Heart left ventricle (tissue), 16 donors: ENCODE measurements at regions not wholly inside any gene's neighbourhood (a gene's known extent, or its start where the extent isn't known, plus 50 kb on each side); places are given as distances from the start of the nearest gene placed in this dataset.

Experiments
- ATAC-seq, 4 donors: fragments of 200-7000 bp; cut with Tn5 transposase; one replicate each; pipeline ENCODE4 v1.9.1; 2020 to 2022; ENCODE audit warnings: moderate library complexity in 4 of 4, mild to moderate bottlenecking in 3 of 4, moderate number of reproducible peaks in 1 of 4
- DNase-seq, 5 donors: peaks; one replicate each; pipeline ENCODE4 v3.0.0-alpha.2; 2020
- H3K27ac ChIP-seq, 12 donors: fragments of 200-600 bp; sonication (generic) in 4 of 12; one replicate each; pipeline versions ENCODE4 v1.5.0 to v1.8.0; 2016 to 2022; ENCODE audit warnings: mild to moderate bottlenecking in 2 of 12
- H3K27me3 ChIP-seq, 9 donors: fragments of 200-600 bp; sonication (generic) in 2 of 9; one replicate each; pipeline versions ENCODE4 v1.5.1 to v1.8.0; 2016 to 2022; ENCODE audit warnings: mild to moderate bottlenecking in 3 of 9
- H3K36me3 ChIP-seq, 9 donors: fragments of 200-600 bp; sonication (generic) in 2 of 9; one replicate each; pipeline versions ENCODE4 v1.5.0 to v1.8.0; 2018 to 2022; ENCODE audit warnings: mild to moderate bottlenecking in 2 of 9
- H3K4me1 ChIP-seq, 12 donors: fragments of 200-600 bp; sonication (generic) in 4 of 12; one replicate each; pipeline versions ENCODE4 v1.5.0 to v1.8.0; 2016 to 2022; ENCODE audit warnings: mild to moderate bottlenecking in 3 of 12
- H3K4me3 ChIP-seq, 12 donors: fragments of 200-600 bp; sonication (generic) in 4 of 12; one replicate each; pipeline versions ENCODE4 v1.5.0 to v1.8.0; 2017 to 2022; ENCODE audit warnings: mild to moderate bottlenecking in 9 of 12, moderate library complexity in 4 of 12
- H3K9me3 ChIP-seq, 12 donors: fragments of 200-600 bp; sonication (generic) in 4 of 12; one replicate each; pipeline versions ENCODE4 v1.5.0 to v1.8.0; 2016 to 2022; ENCODE audit warnings: mild to moderate bottlenecking in 1 of 12
- CTCF ChIP-seq, 12 donors: fragments of 200-600 bp; sonication (generic) in 4 of 12; IDR thresholded peaks; one replicate each; pipeline versions ENCODE4 v1.5.0 to v1.8.0; 2018 to 2022; ENCODE audit warnings: antibody characterized with exemption in 12 of 12, mild to moderate bottlenecking in 5 of 12
- POLR2A ChIP-seq, 2 donors: fragments of 450-650 bp; IDR thresholded peaks; one replicate each; pipeline ENCODE4 v1.6.1; 2017; ENCODE audit warnings: antibody characterized with exemption in 2 of 2, mild to moderate bottlenecking in 2 of 2, moderate library complexity in 2 of 2
- WGBS, 4 donors: extraction: QIAGEN DNeasy Blood & Tissue Kit in 2 of 4; methylation state at CpG; one replicate each; pipeline versions ENCODE4 v1.1.5 to v1.1.7; 2013 to 2018; 5-methylcytosine and 5-hydroxymethylcytosine counted together
- intact Hi-C, 10 donors: fragments of 100-400 bp; cut with DNase I; formaldehyde crosslinking; loops; one replicate each; pipeline versions ENCODE4 v1.11.1 to v1.14.2; 2022
- donor health status: ischemic (EF 13 %, LVEDD 7.1; RV severe dilation, severe dysfunction).
- donor health status: healthy with polysubstance abuse.
- donor health status: DM: no; HTN: yes; CAD: no.
- donor health status: DM: no; HTN: no; CAD: no.
- donor health status: ischemic (EF 25% LVEDD 6.9; RV normal size, moderate dysfunction).
- donor health status: ischemic (EF 25% LVEDD 5.7; RV mildly dilated, moderate dysfunction).
- donor health status: healthy.
- donor health status: DM: yes; HTN: yes; CAD: no.
- donor health status: ischemic (EF 35%, LVEDD 5.7; RV mildly dilated, moderate dysfunction).
- donor health status: nonischemic (EF 11% LVEDD 7.7; RV severe dilation, severe dysfunction).
- donor health status: DM: yes; HTN: yes; CAD: no.
- donor health status: PGD.
- donor health status: ischemic (EF 29% LVEDD 5.4; RV normal size, mild dysfunction).
- donor health status: nonischemic (EF 23%, LVEDD 6.1; RV moderate dilation, normal function).

GRCh38 chr16:13448346-13448745 lies 471.6 kb upstream of the ERCC4 start:
- intact Hi-C loops = no loop called here
- Histone ChIP-seq H3K9me3 (no peaks in the 10 kb centered on the region), H3K27me3 (peaks cover 0 to 12% (median 0%) of the 10 kb centered on the region in 9 donors), H3K36me3 (no peaks in the 10 kb centered on the region), H3K27ac (no peak overlapping the region), H3K4me3 (no peak overlapping the region), H3K4me1 (no peaks in the 10 kb centered on the region)
- DNase-seq = no peak
- ATAC-seq = no peak
- WGBS, 4 donors = 37 to 43% (median 40%) methylated on average over 4 of the region's 4 CpGs
- TF ChIP-seq POLR2A (IDR thresholded peaks at IDR 0.05) = no peak
- TF ChIP-seq CTCF (IDR thresholded peaks at IDR 0.05) = no peak

- intact Hi-C loops = loop anchor here in 2 of 10 donors (10.0 kb wide), 2 partner anchors 61 to 999 kb away; no protein-coding TSS in a partner anchor
- Histone ChIP-seq H3K4me3 (no peak overlapping the region), H3K4me1 (no peaks in the 10 kb centered on the region), H3K9me3 (no peaks in the 10 kb centered on the region), H3K27me3 (peaks cover 0 to 12% (median 0%) of the 10 kb centered on the region in 9 donors), H3K36me3 (no peaks in the 10 kb centered on the region), H3K27ac (no peak overlapping the region)
- no peak for DNase-seq
- WGBS, 4 donors = 53 to 74% (median 63%) methylated on average over 2 of the region's 2 CpGs
- TF ChIP-seq CTCF (IDR thresholded peaks at IDR 0.05) (no peak), POLR2A (IDR thresholded peaks at IDR 0.05) (no peak)
- no peak for ATAC-seq
These were observed 466.6 kb upstream of the ERCC4 start for GRCh38 chr16:13453325-13453724.

- TF ChIP-seq CTCF (IDR thresholded peaks at IDR 0.05) (peak in 11 of 12 donors; percentile 19 to 53 (median 33)), POLR2A (IDR thresholded peaks at IDR 0.05) (no peak)
- peaks cover 0 to 12% (median 0%) of the 10 kb centered on the region in 9 donors for H3K27me3 ChIP-seq
- 55 to 59% (median 56%) methylated on average over 10 of the region's 10 CpGs for WGBS, 4 donors
- ATAC-seq (no peak), DNase-seq (no peak)
- no peaks in the 10 kb centered on the region for H3K36me3 ChIP-seq
- H3K4me3 ChIP-seq = no peak overlapping the region
- no peak overlapping the region for H3K27ac ChIP-seq
- no peaks in the 10 kb centered on the region for H3K9me3 ChIP-seq
- no peaks in the 10 kb centered on the region for H3K4me1 ChIP-seq
- intact Hi-C loops = loop anchor here in 2 of 10 donors (10.0 kb wide), 2 partner anchors 61 to 999 kb away; no protein-coding TSS in a partner anchor
These were observed 465.9 kb upstream of the ERCC4 start for GRCh38 chr16:13453938-13454553.

GRCh38 chr16:13463619-13464018 lies 456.3 kb upstream of the ERCC4 start:
- 52 to 66% (median 62%) methylated on average over 5 of the region's 5 CpGs for WGBS, 4 donors
- no peak overlapping the region for H3K4me3 ChIP-seq
- ATAC-seq (no peak), DNase-seq (no peak)
- intact Hi-C loops = no loop called here
- H3K27me3 ChIP-seq = peaks cover 0 to 7% (median 0%) of the 10 kb centered on the region in 9 donors
- no peaks in the 10 kb centered on the region for H3K36me3 ChIP-seq
- no peaks in the 10 kb centered on the region for H3K9me3 ChIP-seq
- TF ChIP-seq CTCF (IDR thresholded peaks at IDR 0.05) (no peak), POLR2A (IDR thresholded peaks at IDR 0.05) (no peak)
- H3K27ac ChIP-seq = no peak overlapping the region
- no peaks in the 10 kb centered on the region for H3K4me1 ChIP-seq
